ENCODE measurements at regions not wholly inside any gene's neighbourhood (a gene's known extent, or its start where the extent isn't known, plus 50 kb on each side); places are given as distances from the start of the nearest gene placed in this dataset.
A peak's percentile ranks its signal among the peaks of the same experiment; 100 is the strongest.

GRCh38 chr10:6692856-6693255 is 112.8 kb upstream of the PRKCQ start:
- no peak for TF ChIP-seq REST (IDR thresholded peaks at IDR 0.05; ENCODE audit: low read depth)
- TF ChIP-seq NFIC (IDR thresholded peaks at IDR 0.05), result no peak
- TF ChIP-seq RAD21 (IDR thresholded peaks at IDR 0.05; ENCODE audit: low read depth), result no peak
- TF ChIP-seq CEBPB (IDR thresholded peaks at IDR 0.05), result no peak

GRCh38 chr10:6692103-6692502 is 112.0 kb upstream of the PRKCQ start:
- TF ChIP-seq USF1 (IDR thresholded peaks at IDR 0.05), result no peak
- no peak for TF ChIP-seq TEAD4 (IDR thresholded peaks at IDR 0.05)
- TF ChIP-seq FOXM1 (IDR thresholded peaks at IDR 0.05; ENCODE audit: borderline replicate concordance, low read depth), result no peak
- no peak for TF ChIP-seq CEBPB (IDR thresholded peaks at IDR 0.05)
- TF ChIP-seq EGR1 (IDR thresholded peaks at IDR 0.05), result no peak
- no peak for TF ChIP-seq ZBTB7A (IDR thresholded peaks at IDR 0.05; ENCODE audit: low read depth)
- TF ChIP-seq TAF1 (IDR thresholded peaks at IDR 0.05; ENCODE audit: low read depth), result no peak
- no peak for TF ChIP-seq RAD21 (IDR thresholded peaks at IDR 0.05; ENCODE audit: low read depth)
- no peak for TF ChIP-seq YY1 (IDR thresholded peaks at IDR 0.05; ENCODE audit: low read depth)
- no peak for TF ChIP-seq EP300 (IDR thresholded peaks at IDR 0.05; ENCODE audit: borderline replicate concordance)
- no peak for TF ChIP-seq MAX (IDR thresholded peaks at IDR 0.05)
- TF ChIP-seq NFIC (IDR thresholded peaks at IDR 0.05), result no peak

- TF ChIP-seq FOXM1 (IDR thresholded peaks at IDR 0.05; ENCODE audit: borderline replicate concordance, low read depth), result no peak
- TF ChIP-seq TEAD4 (IDR thresholded peaks at IDR 0.05), result no peak
- no peak for TF ChIP-seq RAD21 (IDR thresholded peaks at IDR 0.05; ENCODE audit: low read depth)
- TF ChIP-seq TCF12 (IDR thresholded peaks at IDR 0.05; ENCODE audit: low read depth), result no peak
- TF ChIP-seq CEBPB (IDR thresholded peaks at IDR 0.05), result no peak
These were observed 109.0 kb upstream of the PRKCQ start for GRCh38 chr10:6689036-6689435.

GRCh38 chr10:6680735-6681134 is 100.7 kb upstream of the PRKCQ start:
- TF ChIP-seq TCF12 (IDR thresholded peaks at IDR 0.05; ENCODE audit: low read depth) (no peak), TAF1 (IDR thresholded peaks at IDR 0.05; ENCODE audit: low read depth) (no peak), CREB1 (IDR thresholded peaks at IDR 0.05; ENCODE audit: low read depth) (no peak), CEBPB (IDR thresholded peaks at IDR 0.05) (no peak), USF1 (IDR thresholded peaks at IDR 0.05) (no peak), ZBTB7A (IDR thresholded peaks at IDR 0.05; ENCODE audit: low read depth) (no peak), RAD21 (IDR thresholded peaks at IDR 0.05; ENCODE audit: low read depth) (no peak), EGR1 (IDR thresholded peaks at IDR 0.05) (no peak), TEAD4 (IDR thresholded peaks at IDR 0.05) (no peak), FOXM1 (IDR thresholded peaks at IDR 0.05; ENCODE audit: borderline replicate concordance, low read depth) (no peak)

- no peak for TF ChIP-seq REST (IDR thresholded peaks at IDR 0.05; ENCODE audit: low read depth)
- no peak for TF ChIP-seq RAD21 (IDR thresholded peaks at IDR 0.05; ENCODE audit: low read depth)
- TF ChIP-seq EP300 (IDR thresholded peaks at IDR 0.05; ENCODE audit: borderline replicate concordance), result no peak
- TF ChIP-seq ZBTB7A (IDR thresholded peaks at IDR 0.05; ENCODE audit: low read depth), result no peak
- no peak for TF ChIP-seq TAF1 (IDR thresholded peaks at IDR 0.05; ENCODE audit: low read depth)
- no peak for TF ChIP-seq NFIC (IDR thresholded peaks at IDR 0.05)
- TF ChIP-seq USF1 (IDR thresholded peaks at IDR 0.05), result no peak
- TF ChIP-seq FOXM1 (IDR thresholded peaks at IDR 0.05; ENCODE audit: borderline replicate concordance, low read depth), result no peak
- no peak for TF ChIP-seq CREB1 (IDR thresholded peaks at IDR 0.05; ENCODE audit: low read depth)
- TF ChIP-seq TEAD4 (IDR thresholded peaks at IDR 0.05), result no peak
- no peak for TF ChIP-seq TCF12 (IDR thresholded peaks at IDR 0.05; ENCODE audit: low read depth)
- TF ChIP-seq EGR1 (IDR thresholded peaks at IDR 0.05), result no peak
- no peak for TF ChIP-seq CEBPB (IDR thresholded peaks at IDR 0.05)
- TF ChIP-seq YY1 (IDR thresholded peaks at IDR 0.05; ENCODE audit: low read depth), result no peak
- TF ChIP-seq MAX (IDR thresholded peaks at IDR 0.05), result no peak
These were observed 98.9 kb upstream of the PRKCQ start for GRCh38 chr10:6678956-6679355.

GRCh38 chr10:6678211-6678803 is 98.2 kb upstream of the PRKCQ start:
- TF ChIP-seq RAD21 (IDR thresholded peaks at IDR 0.05; ENCODE audit: low read depth) (peak; percentile 60), TEAD4 (IDR thresholded peaks at IDR 0.05) (no peak)

All from Ishikawa (cell line).